HG02763 (cell line): ENCODE measurements at regions not wholly inside any gene's neighbourhood (a gene's known extent, or its start where the extent isn't known, plus 50 kb on each side); places are given as distances from the start of the nearest gene placed in this dataset.

Experiments used
- ATAC-seq: cut with Tn5 transposase; IDR thresholded peaks from one replicate; pipeline ENCODE4 v1.9.1; 2021; ENCODE audit warnings: mild to moderate bottlenecking, moderate library complexity; ENCODE audit not compliant: unreplicated experiment

GRCh38 chr5:101942321-101942882, 353.7 kb downstream of the SLCO4C1 start:
- ATAC-seq = peak; percentile 87

- no peak for ATAC-seq
Measured at GRCh38 chr5:101937041-101937440, 359.0 kb downstream of the SLCO4C1 start.

- ATAC-seq = no peak
Measured at GRCh38 chr5:101935086-101935485, 361.0 kb downstream of the SLCO4C1 start.

DNA sequence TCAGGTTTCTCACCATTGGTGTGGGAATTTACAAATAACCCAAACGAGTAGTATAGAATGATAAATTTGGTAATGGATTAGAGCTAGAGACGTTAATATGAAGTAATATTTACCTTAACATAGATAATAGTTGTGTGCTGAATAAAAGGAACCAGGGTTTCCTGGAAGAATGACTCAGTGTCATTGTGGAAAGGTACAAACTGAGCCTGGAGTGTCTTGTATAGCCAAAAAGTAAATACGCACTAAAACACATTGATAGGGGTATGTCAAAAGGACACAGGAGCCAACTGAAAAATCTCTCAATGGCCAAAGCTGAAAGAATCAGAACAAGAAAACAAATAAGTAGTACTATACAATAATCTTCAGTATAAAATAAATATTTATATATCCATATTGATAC, 363.5 kb downstream of the SLCO4C1 start:
- ATAC-seq = no peak

DNA sequence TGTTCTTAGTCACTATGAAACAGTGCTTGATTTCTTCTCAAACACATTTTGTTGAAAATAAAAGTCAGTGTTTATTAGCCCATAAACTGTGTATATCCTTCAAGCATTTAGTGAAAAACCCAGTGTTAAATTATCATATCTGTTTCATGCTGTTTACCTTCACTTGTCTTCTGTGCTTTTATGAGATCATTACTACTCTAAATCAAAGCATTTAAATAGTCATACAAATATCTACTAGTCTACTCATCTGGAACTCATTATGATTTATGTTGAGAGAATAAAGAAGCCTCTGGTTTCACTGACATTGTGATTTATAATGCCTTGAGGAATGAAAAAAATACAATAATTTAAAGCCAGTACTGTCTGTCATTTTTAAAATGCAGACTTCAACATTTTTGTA, 366.5 kb downstream of the SLCO4C1 start:
- no peak for ATAC-seq

DNA sequence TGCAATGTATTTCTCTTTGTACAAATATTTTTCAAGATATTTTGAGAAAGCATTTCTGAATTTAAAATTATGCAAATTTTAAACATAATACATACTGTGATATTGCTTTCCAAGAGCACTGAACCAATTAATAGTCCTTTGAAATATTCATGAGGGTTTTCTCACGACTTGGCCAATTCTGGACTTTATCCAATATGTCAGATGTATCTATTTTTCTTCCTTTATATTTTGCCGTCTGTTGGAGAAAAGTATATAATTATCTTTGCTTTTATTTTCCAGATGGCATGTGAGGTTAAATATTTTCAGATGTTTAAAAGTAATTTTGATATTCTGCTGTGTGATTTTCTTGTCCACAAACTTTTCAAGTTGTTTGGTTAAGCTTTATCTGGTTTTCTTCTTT, 378.9 kb downstream of the SLCO4C1 start:
- no peak for ATAC-seq

GRCh38 chr5:101915554-101915953, 380.5 kb downstream of the SLCO4C1 start:
- ATAC-seq = no peak

DNA sequence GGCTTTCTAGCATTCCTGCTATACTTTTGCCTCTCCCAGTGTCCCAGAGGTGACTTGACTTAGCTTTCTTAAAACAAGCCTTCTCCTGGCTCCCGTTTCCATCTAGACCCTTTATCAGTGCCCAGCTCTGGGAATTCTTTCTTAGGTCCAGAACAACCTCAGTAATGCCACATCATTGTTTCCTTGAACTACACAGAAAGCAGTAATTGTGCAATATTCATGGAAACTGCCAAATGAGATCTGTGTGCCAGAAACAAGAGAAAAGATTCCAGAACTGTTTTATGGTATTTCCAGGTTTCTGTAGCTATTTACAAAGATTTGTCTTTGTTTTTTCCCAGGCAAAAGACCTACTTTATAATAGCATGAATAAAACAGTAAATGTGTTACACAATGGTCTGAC, 391.3 kb downstream of the SLCO4C1 start:
- no peak for ATAC-seq

DNA sequence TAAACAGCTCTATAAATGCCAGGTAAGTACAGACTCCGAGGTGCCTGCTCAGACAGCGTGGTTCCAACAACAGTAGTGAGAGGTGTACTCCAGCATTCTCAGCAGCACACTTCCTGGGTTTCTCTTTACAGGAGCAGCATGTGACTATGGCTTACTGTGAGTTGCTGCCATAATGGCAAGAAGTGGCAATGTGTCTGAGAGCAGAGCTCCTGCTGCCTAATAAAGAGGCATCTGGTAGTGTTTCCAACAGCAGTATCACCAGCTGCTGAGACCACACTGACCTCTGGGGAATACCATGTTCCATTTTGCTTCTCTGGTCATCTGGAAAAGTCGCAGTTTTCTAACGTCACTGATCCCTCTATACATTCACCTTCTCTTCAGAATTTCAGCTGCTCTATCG, 398.2 kb downstream of the SLCO4C1 start:
- no peak for ATAC-seq

DNA sequence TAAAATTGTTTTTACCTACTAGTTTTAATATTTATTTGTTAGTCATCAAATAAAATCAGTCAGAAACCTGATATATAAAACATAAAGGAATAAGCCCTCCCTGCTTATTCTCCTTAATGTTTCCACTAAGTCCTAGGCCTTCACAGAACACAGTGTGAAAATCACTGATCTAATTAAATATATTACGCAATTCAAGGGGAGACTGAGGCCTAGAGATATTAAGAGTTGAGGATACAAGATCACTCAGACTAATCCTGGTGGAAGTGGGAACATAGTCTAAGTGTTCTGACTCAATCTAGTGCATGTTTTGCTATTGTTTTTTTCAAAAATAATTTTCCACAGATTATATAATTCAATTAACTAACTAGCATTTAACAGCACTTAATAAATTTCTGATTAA, 401.1 kb downstream of the SLCO4C1 start:
- no peak for ATAC-seq

GRCh38 chr5:101878190-101878589, 417.9 kb downstream of the SLCO4C1 start:
- ATAC-seq = no peak

- no peak for ATAC-seq
Measured at GRCh38 chr5:101877451-101877850, 418.6 kb downstream of the SLCO4C1 start.

DNA sequence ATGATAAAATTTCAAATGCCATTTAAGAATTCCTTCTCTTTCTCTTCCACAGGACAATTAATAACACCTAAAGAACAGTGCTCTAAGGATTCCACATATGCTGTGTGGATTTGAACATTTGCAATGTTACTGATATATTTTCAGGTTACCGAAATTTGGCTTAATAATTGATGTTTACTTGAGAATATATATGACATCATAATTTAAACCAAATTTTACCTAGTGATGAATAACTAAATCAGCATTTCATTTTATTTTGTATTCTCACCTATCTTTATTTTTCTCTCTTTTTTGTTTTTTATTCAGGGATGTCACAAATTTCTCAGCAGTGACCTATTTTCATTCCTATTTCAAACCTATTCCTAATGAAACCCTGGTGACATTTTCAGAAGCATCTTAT, 429.6 kb downstream of the SLCO4C1 start:
- no peak for ATAC-seq

DNA sequence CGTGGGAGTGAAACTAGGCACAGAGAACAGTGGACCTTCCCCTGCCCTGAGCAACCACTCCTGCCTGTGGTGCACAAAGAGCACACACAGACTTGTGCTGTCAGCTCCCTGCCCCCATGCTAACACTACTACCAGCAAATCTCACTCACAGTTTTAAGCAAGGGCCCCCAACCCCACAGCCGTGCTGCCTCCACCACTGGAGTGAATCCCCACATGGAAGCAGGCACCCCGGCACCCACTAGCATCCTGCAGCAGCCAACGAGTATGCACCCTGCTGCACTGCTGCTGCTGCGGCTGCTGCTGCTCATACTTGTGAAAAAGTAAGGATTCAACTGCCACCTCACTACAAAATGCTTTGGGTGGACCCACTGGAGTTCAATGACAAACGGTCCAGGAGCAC, 435.5 kb downstream of the SLCO4C1 start:
- ATAC-seq = no peak

- no peak for ATAC-seq
Measured at GRCh38 chr5:101860145-101860544, 435.9 kb downstream of the SLCO4C1 start.

- no peak for ATAC-seq
Measured at GRCh38 chr5:101846496-101846895, 449.6 kb downstream of the SLCO4C1 start.

GRCh38 chr5:101843055-101843454, 453.0 kb downstream of the SLCO4C1 start:
- no peak for ATAC-seq

DNA sequence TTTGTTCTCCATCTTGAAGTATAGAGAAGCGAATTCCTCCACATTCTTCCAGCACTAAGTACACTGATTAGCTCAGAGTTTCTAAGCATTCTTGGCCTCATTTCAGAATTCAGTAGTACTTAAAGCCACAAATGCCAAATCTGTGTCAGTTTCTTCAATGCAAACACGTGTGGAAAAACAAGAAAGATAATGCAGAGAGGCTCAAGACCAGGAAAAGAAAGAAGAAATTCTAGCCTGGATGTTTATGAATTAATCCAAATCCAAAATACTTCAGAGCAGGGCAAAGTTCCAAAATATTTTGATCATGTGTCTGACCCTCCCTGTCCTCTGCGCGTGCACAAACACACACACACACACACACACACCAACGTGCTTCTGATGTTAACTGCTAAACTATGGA, 457.6 kb downstream of the SLCO4C1 start:
- ATAC-seq = no peak

GRCh38 chr5:101829255-101829654, 466.8 kb downstream of the SLCO4C1 start:
- ATAC-seq = no peak

- ATAC-seq = no peak
Measured at GRCh38 chr5:101811466-101811865, 484.6 kb downstream of the SLCO4C1 start.

- no peak for ATAC-seq
Measured at GRCh38 chr5:101806410-101806809, 489.7 kb downstream of the SLCO4C1 start.

- ATAC-seq = no peak
Measured at GRCh38 chr5:101796427-101796826, 499.7 kb downstream of the SLCO4C1 start.

- no peak for ATAC-seq
Measured at GRCh38 chr5:101788797-101789196, 507.3 kb downstream of the SLCO4C1 start.

DNA sequence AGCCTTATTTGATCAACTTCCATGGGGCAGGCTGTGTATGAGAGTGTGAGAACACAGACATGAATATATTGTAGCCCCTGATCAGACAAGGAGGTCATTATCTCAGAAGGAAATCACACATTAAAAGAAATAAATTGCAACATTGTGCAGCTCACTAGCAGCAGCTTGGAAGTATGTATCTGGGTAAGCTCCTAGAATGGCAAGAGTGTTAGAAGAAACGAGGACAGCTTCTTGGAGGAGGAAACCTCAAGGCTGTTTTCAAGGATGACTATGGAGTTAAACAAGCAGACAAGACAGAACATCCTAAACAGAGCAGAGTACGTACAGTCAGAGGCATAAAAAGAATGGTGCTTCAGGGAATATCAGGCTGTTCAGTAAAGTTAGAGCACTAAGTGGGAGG, 511.0 kb downstream of the SLCO4C1 start:
- ATAC-seq = no peak
